H1 (cell line): ENCODE measurements at regions not wholly inside any gene's neighbourhood (a gene's known extent, or its start where the extent isn't known, plus 50 kb on each side); places are given as distances from the start of the nearest gene placed in this dataset.

Experiments used
- CTCF ChIP-seq, 3 experiments: IDR thresholded peaks; 1 replicate in 2 of 3; 2 replicates in 1 of 3; pipeline versions ENCODE4 v1.5.1 to v1.6.1; 2011; ENCODE audit warnings: low read length in 3 of 3, mild to moderate bottlenecking in 3 of 3, inconsistent platforms in 2 of 3, low read depth in 1 of 3, moderate library complexity in 1 of 3; ENCODE audit not compliant: insufficient read depth in 1 of 3; ENCODE audit errors: control extremely low read depth in 1 of 3
- EP300 ChIP-seq, 2 experiments: IDR thresholded peaks; 1 replicate in 1 of 2; 2 replicates in 1 of 2; pipeline ENCODE4 v1.6.1; 2011 to 2012; ENCODE audit warnings: low read depth in 2 of 2, low read length in 2 of 2, mild to moderate bottlenecking in 2 of 2, borderline replicate concordance in 1 of 2, inconsistent platforms in 1 of 2, moderate library complexity in 1 of 2
- EZH2 ChIP-seq: fragments of 200-600 bp; sonication (generic); IDR thresholded peaks from 2 replicates; pipeline ENCODE4 v1.7.1; 2012; ENCODE audit warnings: low read depth, mild to moderate bottlenecking, moderate library complexity, low read length, inconsistent platforms; ENCODE audit not compliant: severe bottlenecking
- KDM5A ChIP-seq: fragments of 200-600 bp; IDR thresholded peaks from 2 replicates; pipeline ENCODE4 v1.7.1; 2012; ENCODE audit warnings: mild to moderate bottlenecking, low read length, inconsistent platforms, mixed read lengths
- MAX ChIP-seq: IDR thresholded peaks from 2 replicates; pipeline ENCODE4 v1.6.1; 2012; ENCODE audit warnings: inconsistent platforms
- POLR2A ChIP-seq, 2 experiments: IDR thresholded peaks; 1 replicate in 1 of 2; 2 replicates in 1 of 2; pipeline ENCODE4 v1.6.1; 2011; ENCODE audit warnings: low read depth in 2 of 2, low read length in 2 of 2, mild to moderate bottlenecking in 2 of 2; ENCODE audit errors: control extremely low read depth in 1 of 2

GRCh38 chr18:78455386-78455785 lies 524.2 kb upstream of the SALL3 start:
- TF ChIP-seq POLR2A (IDR thresholded peaks at IDR 0.05; ENCODE audit: control extremely low read depth in 1 of 2, low read depth in 2 of 2, low read length in 2 of 2), result no peak
- TF ChIP-seq EP300 (IDR thresholded peaks at IDR 0.05; ENCODE audit: borderline replicate concordance in 1 of 2, low read depth in 2 of 2, low read length in 2 of 2), result no peak
- TF ChIP-seq CTCF (IDR thresholded peaks at IDR 0.05; ENCODE audit: control extremely low read depth in 1 of 3, insufficient read depth in 1 of 3, low read depth in 1 of 3, low read length in 3 of 3), result no peak
- TF ChIP-seq KDM5A, result no peak
- no peak for TF ChIP-seq MAX
- TF ChIP-seq EZH2, result no peak
